ENCODE measurements at regions not wholly inside any gene's neighbourhood (a gene's known extent, or its start where the extent isn't known, plus 50 kb on each side); places are given as distances from the start of the nearest gene placed in this dataset.

GRCh38 chr14:66081594-66082376, 404.4 kb upstream of the CCDC196 start:
- Histone ChIP-seq H3K4me3 (no peak overlapping the region), H3K4me1 (no peaks in the 10 kb centered on the region), H3K36me3 (no peaks in the 10 kb centered on the region), H3K9me3 (no peaks in the 10 kb centered on the region), H3K27me3 (no peaks in the 10 kb centered on the region), H3K27ac (no peak overlapping the region)
- no peak for DNase-seq (ENCODE audit: low spot score in 2 of 2)
- intact Hi-C loops (cut with DNase I): no loop called here
- TF ChIP-seq CTCF (IDR thresholded peaks at IDR 0.05): no peak

- TF ChIP-seq CTCF (IDR thresholded peaks at IDR 0.05): no peak
- no peaks in the 10 kb centered on the region for H3K27me3 ChIP-seq
- no peak overlapping the region for H3K4me3 ChIP-seq
- no peaks in the 10 kb centered on the region for H3K9me3 ChIP-seq
- H3K27ac ChIP-seq: no peak overlapping the region
- no peaks in the 10 kb centered on the region for H3K4me1 ChIP-seq
- intact Hi-C loops (cut with DNase I): no loop called here
- no peak for DNase-seq (ENCODE audit: low spot score in 2 of 2)
- no peaks in the 10 kb centered on the region for H3K36me3 ChIP-seq
Measured at GRCh38 chr14:66085224-66085623, 400.9 kb upstream of the CCDC196 start.

- Histone ChIP-seq H3K4me1 (no peaks in the 10 kb centered on the region), H3K4me3 (no peak overlapping the region), H3K9me3 (no peaks in the 10 kb centered on the region), H3K27me3 (no peaks in the 10 kb centered on the region), H3K36me3 (no peaks in the 10 kb centered on the region), H3K27ac (no peak overlapping the region)
- no peak for DNase-seq (ENCODE audit: low spot score in 2 of 2)
- TF ChIP-seq CTCF (IDR thresholded peaks at IDR 0.05): no peak
- intact Hi-C loops (cut with DNase I): no loop called here
Measured at GRCh38 chr14:66085665-66086064, 400.5 kb upstream of the CCDC196 start.

GRCh38 chr14:66087231-66087630, 398.9 kb upstream of the CCDC196 start:
- no peak overlapping the region for H3K27ac ChIP-seq
- no peaks in the 10 kb centered on the region for H3K36me3 ChIP-seq
- TF ChIP-seq CTCF (IDR thresholded peaks at IDR 0.05): no peak
- no peaks in the 10 kb centered on the region for H3K27me3 ChIP-seq
- intact Hi-C loops (cut with DNase I): no loop called here
- no peaks in the 10 kb centered on the region for H3K4me1 ChIP-seq
- H3K9me3 ChIP-seq: no peaks in the 10 kb centered on the region
- DNase-seq (ENCODE audit: low spot score in 2 of 2): no peak
- no peak overlapping the region for H3K4me3 ChIP-seq

- intact Hi-C loops (cut with DNase I): no loop called here
- DNase-seq (ENCODE audit: low spot score in 2 of 2): no peak
- no peak overlapping the region for H3K27ac ChIP-seq
- H3K4me1 ChIP-seq: no peaks in the 10 kb centered on the region
- no peak for TF ChIP-seq CTCF (IDR thresholded peaks at IDR 0.05)
- no peaks in the 10 kb centered on the region for H3K9me3 ChIP-seq
- H3K27me3 ChIP-seq: no peaks in the 10 kb centered on the region
- H3K36me3 ChIP-seq: no peaks in the 10 kb centered on the region
- H3K4me3 ChIP-seq: no peak overlapping the region
Measured at GRCh38 chr14:66088656-66089055, 397.5 kb upstream of the CCDC196 start.

- H3K9me3 ChIP-seq: no peaks in the 10 kb centered on the region
- no peaks in the 10 kb centered on the region for H3K4me1 ChIP-seq
- no peak overlapping the region for H3K4me3 ChIP-seq
- H3K27me3 ChIP-seq: no peaks in the 10 kb centered on the region
- no peak for DNase-seq (ENCODE audit: low spot score in 2 of 2)
- intact Hi-C loops (cut with DNase I): no loop called here
- no peak overlapping the region for H3K27ac ChIP-seq
- TF ChIP-seq CTCF (IDR thresholded peaks at IDR 0.05): no peak
- no peaks in the 10 kb centered on the region for H3K36me3 ChIP-seq
Measured at GRCh38 chr14:66092206-66092605, 394.0 kb upstream of the CCDC196 start.

All from ascending aorta (tissue), 2 donors.